WTC11 (cell line): ENCODE measurements at regions not wholly inside any gene's neighbourhood (a gene's known extent, or its start where the extent isn't known, plus 50 kb on each side); places are given as distances from the start of the nearest gene placed in this dataset.
A peak's percentile ranks its signal among the peaks of the same experiment; 100 is the strongest.

Experiments
- ARID4B ChIP-seq: sonication (generic); formaldehyde crosslinking; IDR thresholded peaks from 2 replicates; pipeline ENCODE4 v1.8.0; 2023; ENCODE audit warnings: missing genetic modification reagents, mild to moderate bottlenecking, borderline replicate concordance
- CBFB ChIP-seq: sonication (generic); formaldehyde crosslinking; IDR thresholded peaks from 2 replicates; pipeline ENCODE4 v1.8.1; 2022; ENCODE audit warnings: mild to moderate bottlenecking, low read depth, missing genetic modification reagents
- CREM ChIP-seq: sonication (generic); formaldehyde crosslinking; IDR thresholded peaks from 2 replicates; pipeline ENCODE4 v1.8.1; 2022; ENCODE audit warnings: mild to moderate bottlenecking, missing genetic modification reagents, moderate library complexity
- CTCF ChIP-seq: fragments of 200-600 bp; IDR thresholded peaks from 2 replicates; pipeline ENCODE4 v1.8.0; 2022; ENCODE audit warnings: antibody characterized with exemption
- ETV6 ChIP-seq: sonication (generic); formaldehyde crosslinking; IDR thresholded peaks from 2 replicates; pipeline ENCODE4 v1.8.1; 2022; ENCODE audit warnings: mild to moderate bottlenecking, missing genetic modification reagents
- FOXP1 ChIP-seq: sonication (generic); formaldehyde crosslinking; IDR thresholded peaks from 2 replicates; pipeline ENCODE4 v1.8.0; 2022; ENCODE audit warnings: missing genetic modification reagents, mild to moderate bottlenecking, moderate library complexity, borderline replicate concordance
- GABPB1 ChIP-seq: sonication (generic); formaldehyde crosslinking; IDR thresholded peaks from 2 replicates; pipeline ENCODE4 v1.8.1; 2023; ENCODE audit warnings: mild to moderate bottlenecking, missing genetic modification reagents
- GTF2I ChIP-seq: fragments of 250-450 bp; sonication (Bioruptor Pico); conservative IDR thresholded peaks from 2 replicates; pipeline ENCODE4 v1.4.0; 2021; ENCODE audit warnings: mild to moderate bottlenecking
- IRF2 ChIP-seq: sonication (generic); formaldehyde crosslinking; IDR thresholded peaks from 2 replicates; pipeline ENCODE4 v1.8.0; 2022; ENCODE audit warnings: low read depth, missing genetic modification reagents, borderline replicate concordance
- MAX ChIP-seq: sonication (generic); formaldehyde crosslinking; IDR thresholded peaks from 2 replicates; pipeline ENCODE4 v1.8.0; 2022; ENCODE audit warnings: mild to moderate bottlenecking, missing genetic modification reagents
- MXD4 ChIP-seq: fragments of 250-450 bp; sonication (Bioruptor Pico); IDR thresholded peaks from 2 replicates; pipeline ENCODE4 v1.8.0; 2021; ENCODE audit warnings: mild to moderate bottlenecking, moderate library complexity, borderline replicate concordance
- NFYB ChIP-seq: sonication (generic); formaldehyde crosslinking; conservative IDR thresholded peaks from 2 replicates; pipeline ENCODE4 v1.8.0; 2022; ENCODE audit warnings: low read depth, missing genetic modification reagents
- RELA ChIP-seq: sonication (generic); formaldehyde crosslinking; IDR thresholded peaks from 2 replicates; pipeline ENCODE4 v1.8.1; 2022; ENCODE audit warnings: missing genetic modification reagents, mild to moderate bottlenecking, borderline replicate concordance
- TP53 ChIP-seq: sonication (generic); formaldehyde crosslinking; IDR thresholded peaks from 2 replicates; pipeline ENCODE4 v1.8.1; 2023; ENCODE audit warnings: mild to moderate bottlenecking, missing genetic modification reagents
- ZMAT4 ChIP-seq: fragments of 250-450 bp; sonication (Bioruptor Pico); IDR thresholded peaks from 2 replicates; pipeline ENCODE4 v1.9.0; 2021; ENCODE audit warnings: mild to moderate bottlenecking
- ZNF138 ChIP-seq: sonication (generic); formaldehyde crosslinking; conservative IDR thresholded peaks from 2 replicates; pipeline ENCODE4 v1.8.1; 2022; ENCODE audit warnings: mild to moderate bottlenecking, moderate library complexity, missing genetic modification reagents
- ZNF396 ChIP-seq: fragments of 250-450 bp; sonication (Bioruptor Pico); IDR thresholded peaks from 2 replicates; pipeline ENCODE4 v1.8.0; 2021; ENCODE audit warnings: mild to moderate bottlenecking, moderate library complexity, borderline replicate concordance
- TF ChIP-seq, protein P1 (sequence below): sonication (generic); formaldehyde crosslinking; IDR thresholded peaks from 2 replicates; pipeline ENCODE4 v1.8.0; 2022; ENCODE audit warnings: mild to moderate bottlenecking, missing genetic modification reagents
- TF ChIP-seq, protein P2 (sequence below): sonication (generic); formaldehyde crosslinking; IDR thresholded peaks from 2 replicates; pipeline ENCODE4 v1.8.0; 2023; ENCODE audit warnings: missing genetic modification reagents
- TF ChIP-seq, protein P3 (sequence below): fragments of 250-450 bp; sonication (Bioruptor Pico); IDR thresholded peaks from 2 replicates; pipeline ENCODE4 v1.9.0; 2021; ENCODE audit warnings: mild to moderate bottlenecking
- TF ChIP-seq, protein P4 (sequence below): fragments of 250-450 bp; sonication (Bioruptor Pico); IDR thresholded peaks from 2 replicates; pipeline ENCODE4 v1.9.0; 2021; ENCODE audit warnings: moderate library complexity, mild to moderate bottlenecking, inconsistent platforms, borderline replicate concordance
- TF ChIP-seq, protein P5 (sequence below): sonication (generic); formaldehyde crosslinking; IDR thresholded peaks from 2 replicates; pipeline ENCODE4 v1.8.1; 2022; ENCODE audit warnings: low read depth, mild to moderate bottlenecking, moderate library complexity, missing genetic modification reagents, borderline replicate concordance

GRCh38 chr12:32016680-32017482 lies 57.7 kb downstream of the RESF1 start (continued):
- TF ChIP-seq ARID4B: no peak
- TF ChIP-seq ZMAT4: peak; percentile 33; the same call in 1 of the 2 replicates
- TF ChIP-seq, protein P1, sequence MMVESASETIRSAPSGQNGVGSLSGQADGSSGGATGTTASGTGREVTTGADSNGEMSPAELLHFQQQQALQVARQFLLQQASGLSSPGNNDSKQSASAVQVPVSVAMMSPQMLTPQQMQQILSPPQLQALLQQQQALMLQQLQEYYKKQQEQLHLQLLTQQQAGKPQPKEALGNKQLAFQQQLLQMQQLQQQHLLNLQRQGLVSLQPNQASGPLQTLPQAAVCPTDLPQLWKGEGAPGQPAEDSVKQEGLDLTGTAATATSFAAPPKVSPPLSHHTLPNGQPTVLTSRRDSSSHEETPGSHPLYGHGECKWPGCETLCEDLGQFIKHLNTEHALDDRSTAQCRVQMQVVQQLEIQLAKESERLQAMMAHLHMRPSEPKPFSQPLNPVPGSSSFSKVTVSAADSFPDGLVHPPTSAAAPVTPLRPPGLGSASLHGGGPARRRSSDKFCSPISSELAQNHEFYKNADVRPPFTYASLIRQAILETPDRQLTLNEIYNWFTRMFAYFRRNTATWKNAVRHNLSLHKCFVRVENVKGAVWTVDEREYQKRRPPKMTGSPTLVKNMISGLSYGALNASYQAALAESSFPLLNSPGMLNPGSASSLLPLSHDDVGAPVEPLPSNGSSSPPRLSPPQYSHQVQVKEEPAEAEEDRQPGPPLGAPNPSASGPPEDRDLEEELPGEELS (CRISPR knock-in tag): no peak
- no peak for TF ChIP-seq FOXP1 (CRISPR knock-in tag)
- 0 out of 2 replicates have a peak, but pooled peaks have one; percentile 53 for TF ChIP-seq MXD4 (CRISPR knock-in tag)
- no peak for TF ChIP-seq TP53 (CRISPR knock-in tag)
- no peak for TF ChIP-seq ZNF138
- TF ChIP-seq, protein P2, sequence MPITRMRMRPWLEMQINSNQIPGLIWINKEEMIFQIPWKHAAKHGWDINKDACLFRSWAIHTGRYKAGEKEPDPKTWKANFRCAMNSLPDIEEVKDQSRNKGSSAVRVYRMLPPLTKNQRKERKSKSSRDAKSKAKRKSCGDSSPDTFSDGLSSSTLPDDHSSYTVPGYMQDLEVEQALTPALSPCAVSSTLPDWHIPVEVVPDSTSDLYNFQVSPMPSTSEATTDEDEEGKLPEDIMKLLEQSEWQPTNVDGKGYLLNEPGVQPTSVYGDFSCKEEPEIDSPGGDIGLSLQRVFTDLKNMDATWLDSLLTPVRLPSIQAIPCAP: no peak
- no peak for TF ChIP-seq GTF2I
- TF ChIP-seq, protein P3, sequence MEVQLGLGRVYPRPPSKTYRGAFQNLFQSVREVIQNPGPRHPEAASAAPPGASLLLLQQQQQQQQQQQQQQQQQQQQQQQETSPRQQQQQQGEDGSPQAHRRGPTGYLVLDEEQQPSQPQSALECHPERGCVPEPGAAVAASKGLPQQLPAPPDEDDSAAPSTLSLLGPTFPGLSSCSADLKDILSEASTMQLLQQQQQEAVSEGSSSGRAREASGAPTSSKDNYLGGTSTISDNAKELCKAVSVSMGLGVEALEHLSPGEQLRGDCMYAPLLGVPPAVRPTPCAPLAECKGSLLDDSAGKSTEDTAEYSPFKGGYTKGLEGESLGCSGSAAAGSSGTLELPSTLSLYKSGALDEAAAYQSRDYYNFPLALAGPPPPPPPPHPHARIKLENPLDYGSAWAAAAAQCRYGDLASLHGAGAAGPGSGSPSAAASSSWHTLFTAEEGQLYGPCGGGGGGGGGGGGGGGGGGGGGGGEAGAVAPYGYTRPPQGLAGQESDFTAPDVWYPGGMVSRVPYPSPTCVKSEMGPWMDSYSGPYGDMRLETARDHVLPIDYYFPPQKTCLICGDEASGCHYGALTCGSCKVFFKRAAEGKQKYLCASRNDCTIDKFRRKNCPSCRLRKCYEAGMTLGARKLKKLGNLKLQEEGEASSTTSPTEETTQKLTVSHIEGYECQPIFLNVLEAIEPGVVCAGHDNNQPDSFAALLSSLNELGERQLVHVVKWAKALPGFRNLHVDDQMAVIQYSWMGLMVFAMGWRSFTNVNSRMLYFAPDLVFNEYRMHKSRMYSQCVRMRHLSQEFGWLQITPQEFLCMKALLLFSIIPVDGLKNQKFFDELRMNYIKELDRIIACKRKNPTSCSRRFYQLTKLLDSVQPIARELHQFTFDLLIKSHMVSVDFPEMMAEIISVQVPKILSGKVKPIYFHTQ (CRISPR knock-in tag): no peak
- TF ChIP-seq, protein P4, sequence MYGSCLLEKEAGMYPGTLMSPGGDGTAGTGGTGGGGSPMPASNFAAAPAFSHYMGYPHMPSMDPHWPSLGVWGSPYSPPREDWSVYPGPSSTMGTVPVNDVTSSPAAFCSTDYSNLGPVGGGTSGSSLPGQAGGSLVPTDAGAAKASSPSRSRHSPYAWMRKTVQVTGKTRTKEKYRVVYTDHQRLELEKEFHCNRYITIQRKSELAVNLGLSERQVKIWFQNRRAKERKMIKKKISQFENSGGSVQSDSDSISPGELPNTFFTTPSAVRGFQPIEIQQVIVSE: no peak
- TF ChIP-seq MAX (CRISPR knock-in tag): no peak
- no peak for TF ChIP-seq NFYB
- no peak for TF ChIP-seq RELA (CRISPR knock-in tag)
- TF ChIP-seq IRF2: no peak
- TF ChIP-seq GABPB1 (CRISPR knock-in tag): no peak
- TF ChIP-seq CTCF: no peak
- TF ChIP-seq, protein P5, sequence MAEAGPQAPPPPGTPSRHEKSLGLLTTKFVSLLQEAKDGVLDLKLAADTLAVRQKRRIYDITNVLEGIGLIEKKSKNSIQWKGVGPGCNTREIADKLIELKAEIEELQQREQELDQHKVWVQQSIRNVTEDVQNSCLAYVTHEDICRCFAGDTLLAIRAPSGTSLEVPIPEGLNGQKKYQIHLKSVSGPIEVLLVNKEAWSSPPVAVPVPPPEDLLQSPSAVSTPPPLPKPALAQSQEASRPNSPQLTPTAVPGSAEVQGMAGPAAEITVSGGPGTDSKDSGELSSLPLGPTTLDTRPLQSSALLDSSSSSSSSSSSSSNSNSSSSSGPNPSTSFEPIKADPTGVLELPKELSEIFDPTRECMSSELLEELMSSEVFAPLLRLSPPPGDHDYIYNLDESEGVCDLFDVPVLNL (CRISPR knock-in tag): no peak
- TF ChIP-seq ZNF396 (CRISPR knock-in tag): no peak
- TF ChIP-seq CREM: no peak
- no peak for TF ChIP-seq CBFB (CRISPR knock-in tag)
- no peak for TF ChIP-seq ETV6
